ENCODE measurements at regions not wholly inside any gene's neighbourhood (a gene's known extent, or its start where the extent isn't known, plus 50 kb on each side); places are given as distances from the start of the nearest gene placed in this dataset.

GRCh38 chr3:147846854-147847478 is 437.8 kb downstream of the ZIC1 start:
- no peak for TF ChIP-seq ZFP36 (IDR thresholded peaks at IDR 0.05; ENCODE audit: borderline replicate concordance, partially characterized antibody)
- TF ChIP-seq CTCF (IDR thresholded peaks at IDR 0.05) = no peak
- no peak for TF ChIP-seq BCL3 (IDR thresholded peaks at IDR 0.05)
- no peak for TF ChIP-seq MAZ (IDR thresholded peaks at IDR 0.05; ENCODE audit: borderline replicate concordance, low read depth, low read length)
- TF ChIP-seq POLR2A (IDR thresholded peaks at IDR 0.05; ENCODE audit: low read length) = no peak
- TF ChIP-seq BHLHE40 (IDR thresholded peaks at IDR 0.05; ENCODE audit: low read depth, low read length) = no peak
